ENCODE measurements at regions not wholly inside any gene's neighbourhood (a gene's known extent, or its start where the extent isn't known, plus 50 kb on each side); places are given as distances from the start of the nearest gene placed in this dataset.

DNA sequence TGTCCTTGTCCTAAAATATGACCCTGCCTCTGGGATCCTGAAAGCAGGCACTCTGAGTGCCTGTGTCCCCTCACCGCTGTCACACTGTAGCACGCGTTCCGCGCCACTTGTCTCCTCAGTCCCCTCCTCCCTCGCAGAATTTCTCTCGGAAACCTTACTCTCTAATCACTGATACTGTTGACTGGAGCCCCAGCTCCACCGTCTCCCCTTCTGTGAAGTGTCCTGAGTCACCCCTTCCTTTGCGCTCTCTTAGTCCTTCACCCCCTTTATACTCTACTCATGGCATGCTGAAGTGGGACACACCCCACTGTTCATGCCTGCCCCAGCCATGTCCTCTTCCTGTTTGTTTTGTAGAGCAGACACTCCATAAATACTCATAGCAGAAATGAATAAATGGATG lies 104.7 kb downstream of the ZNF664 start:
- TF ChIP-seq, protein P1, sequence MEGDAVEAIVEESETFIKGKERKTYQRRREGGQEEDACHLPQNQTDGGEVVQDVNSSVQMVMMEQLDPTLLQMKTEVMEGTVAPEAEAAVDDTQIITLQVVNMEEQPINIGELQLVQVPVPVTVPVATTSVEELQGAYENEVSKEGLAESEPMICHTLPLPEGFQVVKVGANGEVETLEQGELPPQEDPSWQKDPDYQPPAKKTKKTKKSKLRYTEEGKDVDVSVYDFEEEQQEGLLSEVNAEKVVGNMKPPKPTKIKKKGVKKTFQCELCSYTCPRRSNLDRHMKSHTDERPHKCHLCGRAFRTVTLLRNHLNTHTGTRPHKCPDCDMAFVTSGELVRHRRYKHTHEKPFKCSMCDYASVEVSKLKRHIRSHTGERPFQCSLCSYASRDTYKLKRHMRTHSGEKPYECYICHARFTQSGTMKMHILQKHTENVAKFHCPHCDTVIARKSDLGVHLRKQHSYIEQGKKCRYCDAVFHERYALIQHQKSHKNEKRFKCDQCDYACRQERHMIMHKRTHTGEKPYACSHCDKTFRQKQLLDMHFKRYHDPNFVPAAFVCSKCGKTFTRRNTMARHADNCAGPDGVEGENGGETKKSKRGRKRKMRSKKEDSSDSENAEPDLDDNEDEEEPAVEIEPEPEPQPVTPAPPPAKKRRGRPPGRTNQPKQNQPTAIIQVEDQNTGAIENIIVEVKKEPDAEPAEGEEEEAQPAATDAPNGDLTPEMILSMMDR (IDR thresholded peaks at IDR 0.05 in 2 of 3, conservative IDR thresholded peaks at IDR 0.05 in 1 of 3; ENCODE audit: borderline replicate concordance in 1 of 3, insufficient read depth in 1 of 3, low read depth in 2 of 3, low read length in 2 of 3): no peak
- TF ChIP-seq RAD21 (IDR thresholded peaks at IDR 0.05; ENCODE audit: low read depth) (no peak), POLR2A (IDR thresholded peaks at IDR 0.05; ENCODE audit: borderline replicate concordance, extremely low read depth, insufficient read depth, insufficient read length) (no peak), EZH2 (IDR thresholded peaks at IDR 0.05) (no peak), JUND (IDR thresholded peaks at IDR 0.05) (no peak), ELF1 (IDR thresholded peaks at IDR 0.05; ENCODE audit: borderline replicate concordance, low read depth) (no peak)
- TF ChIP-seq, protein P2, sequence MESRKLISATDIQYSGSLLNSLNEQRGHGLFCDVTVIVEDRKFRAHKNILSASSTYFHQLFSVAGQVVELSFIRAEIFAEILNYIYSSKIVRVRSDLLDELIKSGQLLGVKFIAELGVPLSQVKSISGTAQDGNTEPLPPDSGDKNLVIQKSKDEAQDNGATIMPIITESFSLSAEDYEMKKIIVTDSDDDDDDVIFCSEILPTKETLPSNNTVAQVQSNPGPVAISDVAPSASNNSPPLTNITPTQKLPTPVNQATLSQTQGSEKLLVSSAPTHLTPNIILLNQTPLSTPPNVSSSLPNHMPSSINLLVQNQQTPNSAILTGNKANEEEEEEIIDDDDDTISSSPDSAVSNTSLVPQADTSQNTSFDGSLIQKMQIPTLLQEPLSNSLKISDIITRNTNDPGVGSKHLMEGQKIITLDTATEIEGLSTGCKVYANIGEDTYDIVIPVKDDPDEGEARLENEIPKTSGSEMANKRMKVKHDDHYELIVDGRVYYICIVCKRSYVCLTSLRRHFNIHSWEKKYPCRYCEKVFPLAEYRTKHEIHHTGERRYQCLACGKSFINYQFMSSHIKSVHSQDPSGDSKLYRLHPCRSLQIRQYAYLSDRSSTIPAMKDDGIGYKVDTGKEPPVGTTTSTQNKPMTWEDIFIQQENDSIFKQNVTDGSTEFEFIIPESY (IDR thresholded peaks at IDR 0.05; ENCODE audit: extremely low read depth, insufficient replicate concordance, low read length): no peak
